GM12891 (cell line): ENCODE measurements at regions not wholly inside any gene's neighbourhood (a gene's known extent, or its start where the extent isn't known, plus 50 kb on each side); places are given as distances from the start of the nearest gene placed in this dataset.

Experiments used
- POLR2A ChIP-seq: IDR thresholded peaks from 2 replicates; pipeline ENCODE4 v1.6.1; 2011; ENCODE audit warnings: low read depth, low read length, control low read depth
- POLR2AphosphoS5 ChIP-seq: IDR thresholded peaks from 2 replicates; pipeline ENCODE4 v1.6.1; 2011; ENCODE audit warnings: low read depth, low read length, control low read depth
- TAF1 ChIP-seq: IDR thresholded peaks from 2 replicates; pipeline ENCODE4 v1.6.1; 2011; ENCODE audit warnings: low read depth, low read length, control low read depth

DNA sequence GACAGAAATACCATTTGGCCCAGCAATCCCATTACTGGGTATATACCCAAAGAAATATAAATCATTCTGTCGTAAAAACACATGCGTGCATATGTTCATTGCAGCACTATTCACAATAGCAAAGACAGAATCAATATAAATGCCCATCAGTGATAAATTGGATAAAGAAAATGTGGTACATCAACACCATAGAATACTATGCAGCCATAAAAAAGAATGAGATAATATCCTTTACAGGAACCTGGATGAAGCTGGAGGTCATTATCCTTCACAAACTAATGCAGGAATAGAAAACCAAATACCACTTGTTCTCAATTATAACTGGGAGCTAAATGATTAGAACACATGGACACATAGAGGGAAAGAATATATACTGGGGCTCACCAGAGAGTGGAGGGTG, 109.6 kb upstream of the SLC35F3 start:
- TF ChIP-seq POLR2A (no peak), POLR2AphosphoS5 (no peak), TAF1 (no peak)
